ENCODE measurements at regions not wholly inside any gene's neighbourhood (a gene's known extent, or its start where the extent isn't known, plus 50 kb on each side); places are given as distances from the start of the nearest gene placed in this dataset.

DNA sequence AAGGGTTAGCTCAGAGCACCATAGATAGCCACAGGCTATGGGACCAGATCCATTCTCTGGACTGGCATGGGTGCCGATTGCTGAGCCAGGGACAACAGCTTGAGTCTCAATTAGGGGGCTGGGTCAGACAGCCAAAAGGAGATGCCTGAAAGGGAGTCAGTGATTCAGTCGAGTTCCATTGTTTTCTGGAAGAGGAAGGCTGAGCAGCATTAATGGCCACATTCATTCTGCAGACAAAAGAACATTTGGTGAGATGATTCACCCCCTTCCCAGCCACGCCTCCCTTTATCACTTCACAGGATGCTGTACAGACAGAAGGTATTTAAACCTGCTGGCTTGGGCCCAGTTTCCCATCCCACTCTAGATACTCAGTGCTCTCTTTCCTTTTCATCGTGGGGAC is 131.9 kb downstream of the ADAMTS15 start:
- no peak for DNase-seq
- peaks cover 0 to 4% (median 0%) of the 10 kb centered on the region in 4 experiments for H3K27me3 ChIP-seq (replicated peaks in 1 of 4; ENCODE audit: control extremely low read depth in 1 of 4, control insufficient read depth in 3 of 4, insufficient read depth in 4 of 4, low read length in 3 of 4)

DNA sequence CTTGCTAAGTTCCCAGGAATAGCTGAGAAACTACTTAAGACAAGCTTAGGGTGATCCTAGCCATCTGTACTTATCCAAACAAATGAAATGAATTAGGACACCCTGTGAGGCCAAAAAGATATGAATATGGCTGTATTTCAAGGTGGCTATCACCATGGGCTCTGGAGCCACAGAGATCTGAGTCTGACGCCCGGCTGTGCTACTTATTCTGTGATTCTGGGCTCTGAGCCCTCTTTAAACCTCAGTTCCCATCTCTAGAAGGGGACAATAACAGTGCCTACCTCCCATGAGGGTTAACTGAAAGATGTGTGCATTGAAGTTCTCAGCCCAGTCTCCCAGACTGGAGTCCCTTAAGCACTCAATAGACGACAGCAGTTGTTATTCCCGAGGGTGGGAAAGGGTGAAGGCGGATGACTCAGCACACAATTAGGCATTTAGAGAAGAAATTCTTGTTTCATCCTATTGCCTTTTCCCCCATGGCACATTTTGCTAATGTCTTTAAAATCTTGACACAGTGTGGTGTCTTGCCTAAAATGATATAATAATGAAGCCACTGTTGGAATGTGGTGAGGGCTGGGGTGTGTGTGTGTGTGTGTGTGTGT is 132.5 kb downstream of the ADAMTS15 start:
- H3K27ac ChIP-seq (ENCODE audit: low read length in 2 of 2): no peak overlapping the region
- no peaks in the 10 kb centered on the region for H3K4me1 ChIP-seq (ENCODE audit: control insufficient read depth in 2 of 2, insufficient read depth in 2 of 2, low read length in 2 of 2)
- TF ChIP-seq, protein P1, sequence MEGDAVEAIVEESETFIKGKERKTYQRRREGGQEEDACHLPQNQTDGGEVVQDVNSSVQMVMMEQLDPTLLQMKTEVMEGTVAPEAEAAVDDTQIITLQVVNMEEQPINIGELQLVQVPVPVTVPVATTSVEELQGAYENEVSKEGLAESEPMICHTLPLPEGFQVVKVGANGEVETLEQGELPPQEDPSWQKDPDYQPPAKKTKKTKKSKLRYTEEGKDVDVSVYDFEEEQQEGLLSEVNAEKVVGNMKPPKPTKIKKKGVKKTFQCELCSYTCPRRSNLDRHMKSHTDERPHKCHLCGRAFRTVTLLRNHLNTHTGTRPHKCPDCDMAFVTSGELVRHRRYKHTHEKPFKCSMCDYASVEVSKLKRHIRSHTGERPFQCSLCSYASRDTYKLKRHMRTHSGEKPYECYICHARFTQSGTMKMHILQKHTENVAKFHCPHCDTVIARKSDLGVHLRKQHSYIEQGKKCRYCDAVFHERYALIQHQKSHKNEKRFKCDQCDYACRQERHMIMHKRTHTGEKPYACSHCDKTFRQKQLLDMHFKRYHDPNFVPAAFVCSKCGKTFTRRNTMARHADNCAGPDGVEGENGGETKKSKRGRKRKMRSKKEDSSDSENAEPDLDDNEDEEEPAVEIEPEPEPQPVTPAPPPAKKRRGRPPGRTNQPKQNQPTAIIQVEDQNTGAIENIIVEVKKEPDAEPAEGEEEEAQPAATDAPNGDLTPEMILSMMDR (IDR thresholded peaks at IDR 0.05): no peak
- no peak for TF ChIP-seq EZH2 (IDR thresholded peaks at IDR 0.05; ENCODE audit: borderline replicate concordance, insufficient read depth, low read depth, low read length, poor library complexity, severe bottlenecking)
- Mint-ChIP-seq H3K27me3 (peaks cover 13% of the 10 kb centered on the region), H3K27ac (no peak overlapping the region), H3K9me3 (ENCODE audit: insufficient read depth) (no peaks in the 10 kb centered on the region), H3K4me1 (no peaks in the 10 kb centered on the region), H3K4me3 (no peak overlapping the region)
- no peaks in the 10 kb centered on the region for H3K36me3 ChIP-seq (replicated peaks in 1 of 2; ENCODE audit: control extremely low read depth in 1 of 2, control insufficient read depth in 1 of 2, extremely low read depth in 1 of 2, insufficient read depth in 2 of 2, low read length in 1 of 2)
- no peak overlapping the region for H2AFZ ChIP-seq (ENCODE audit: insufficient read depth, low read depth, low read length, poor library complexity, severe bottlenecking)
- intact Hi-C loops (cut with micrococcal nuclease): no loop called here
- no peaks in the 10 kb centered on the region for H4K20me1 ChIP-seq (ENCODE audit: control insufficient read depth, insufficient read depth, low read length, poor library complexity, severe bottlenecking)
- no peak for ATAC-seq (ENCODE audit: low read depth)
- no peak overlapping the region for H3K4me3 ChIP-seq (ENCODE audit: control extremely low read depth in 1 of 5, extremely low read depth in 1 of 5, insufficient read depth in 1 of 5, low read depth in 2 of 5, low read length in 4 of 5)
- no peak for DNase-seq
- H3K9ac ChIP-seq (ENCODE audit: low read length): no peak overlapping the region
- no peaks in the 10 kb centered on the region for H3K79me2 ChIP-seq (ENCODE audit: control insufficient read depth, insufficient read depth, low read length)
- ChIA-PET POLR2A (no interaction called here), CTCF (no interaction called here)
- 80% methylated on average over 1 of the region's 5 CpGs for WGBS (ENCODE audit: insufficient coverage)
- peaks cover 0 to 4% (median 0%) of the 10 kb centered on the region in 3 donors for H3K9me3 ChIP-seq (ENCODE audit: control extremely low read depth in 1 of 3, control insufficient read depth in 2 of 3, insufficient read depth in 1 of 3, low read length in 2 of 3)
- H3K4me2 ChIP-seq (replicated peaks; ENCODE audit: low read depth, low read length, poor library complexity, severe bottlenecking): no peak overlapping the region
- peaks cover 0 to 4% (median 0%) of the 10 kb centered on the region in 4 experiments for H3K27me3 ChIP-seq (replicated peaks in 1 of 4; ENCODE audit: control extremely low read depth in 1 of 4, control insufficient read depth in 3 of 4, insufficient read depth in 4 of 4, low read length in 3 of 4)

More for the DNA sequence above, 131.9 kb downstream of the ADAMTS15 start:
- Histone ChIP-seq H3K36me3 (replicated peaks in 1 of 2; ENCODE audit: control extremely low read depth in 1 of 2, control insufficient read depth in 1 of 2, extremely low read depth in 1 of 2, insufficient read depth in 2 of 2, low read length in 1 of 2) (no peaks in the 10 kb centered on the region), H3K27ac (ENCODE audit: low read length in 2 of 2) (no peak overlapping the region), H2AFZ (ENCODE audit: insufficient read depth, low read depth, low read length, poor library complexity, severe bottlenecking) (no peak overlapping the region), H4K20me1 (ENCODE audit: control insufficient read depth, insufficient read depth, low read length, poor library complexity, severe bottlenecking) (no peaks in the 10 kb centered on the region), H3K79me2 (ENCODE audit: control insufficient read depth, insufficient read depth, low read length) (no peaks in the 10 kb centered on the region), H3K9me3 (ENCODE audit: control extremely low read depth in 1 of 3, control insufficient read depth in 2 of 3, insufficient read depth in 1 of 3, low read length in 2 of 3) (peaks cover 0 to 4% (median 0%) of the 10 kb centered on the region in 3 donors), H3K4me3 (ENCODE audit: control extremely low read depth in 1 of 5, extremely low read depth in 1 of 5, insufficient read depth in 1 of 5, low read depth in 2 of 5, low read length in 4 of 5) (no peak overlapping the region), H3K4me2 (replicated peaks; ENCODE audit: low read depth, low read length, poor library complexity, severe bottlenecking) (no peak overlapping the region), H3K9ac (ENCODE audit: low read length) (no peak overlapping the region), H3K4me1 (ENCODE audit: control insufficient read depth in 2 of 2, insufficient read depth in 2 of 2, low read length in 2 of 2) (no peaks in the 10 kb centered on the region)
- no peaks in the 10 kb centered on the region for H3K9me3 Mint-ChIP-seq (ENCODE audit: insufficient read depth)
- intact Hi-C loops (cut with micrococcal nuclease): no loop called here
- TF ChIP-seq, protein P1 (IDR thresholded peaks at IDR 0.05): no peak
- no peak for TF ChIP-seq EZH2 (IDR thresholded peaks at IDR 0.05; ENCODE audit: borderline replicate concordance, insufficient read depth, low read depth, low read length, poor library complexity, severe bottlenecking)
- peaks cover 13% of the 10 kb centered on the region for H3K27me3 Mint-ChIP-seq
- ATAC-seq (ENCODE audit: low read depth): no peak
- ChIA-PET POLR2A (no interaction called here), CTCF (no interaction called here)
- WGBS (ENCODE audit: insufficient coverage): 50% methylated on average over 1 of the region's 4 CpGs
- no peak overlapping the region for H3K27ac Mint-ChIP-seq
- no peak overlapping the region for H3K4me3 Mint-ChIP-seq
- H3K4me1 Mint-ChIP-seq: no peaks in the 10 kb centered on the region

All from B cell (primary cell).